SU-DHL-6 (cell line): ENCODE measurements at regions not wholly inside any gene's neighbourhood (a gene's known extent, or its start where the extent isn't known, plus 50 kb on each side); places are given as distances from the start of the nearest gene placed in this dataset.

Source experiments
- EZH2phosphoT487 ChIP-seq: fragments of 200-600 bp; sonication (generic), shearing (Covaris generic); conservative IDR thresholded peaks from 2 replicates; pipeline ENCODE4 v1.6.1; 2018; ENCODE audit warnings: mild to moderate bottlenecking, antibody characterized with exemption, low read length, moderate library complexity, mixed read lengths
- TF ChIP-seq, protein P1 (sequence below): fragments of 200-600 bp; sonication (generic); IDR thresholded peaks from one replicate; pipeline ENCODE4 v1.5.1; 2017; ENCODE audit warnings: antibody characterized with exemption, mild to moderate bottlenecking, low read length, moderate library complexity; ENCODE audit not compliant: insufficient read depth, poor library complexity, severe bottlenecking

DNA sequence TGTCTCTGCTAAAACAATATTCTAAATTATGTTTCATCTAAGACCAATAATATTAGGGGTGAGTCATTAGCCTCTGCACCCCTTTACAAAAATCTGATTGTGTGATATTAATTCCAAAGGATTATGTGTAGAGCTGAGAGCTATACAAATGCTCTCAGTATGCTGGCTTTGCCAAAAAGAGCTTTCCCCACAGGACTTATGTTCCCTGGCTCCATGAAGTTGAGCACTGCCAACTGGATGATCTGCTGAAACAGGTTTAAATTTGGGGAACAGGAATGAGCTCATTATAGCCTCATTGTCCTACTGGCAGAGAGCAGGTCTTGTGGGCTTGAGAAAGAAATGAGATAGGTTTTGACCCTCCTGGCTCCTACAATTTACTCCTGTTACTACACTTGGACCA, 347.8 kb upstream of the LMCD1 start:
- TF ChIP-seq, protein P1, sequence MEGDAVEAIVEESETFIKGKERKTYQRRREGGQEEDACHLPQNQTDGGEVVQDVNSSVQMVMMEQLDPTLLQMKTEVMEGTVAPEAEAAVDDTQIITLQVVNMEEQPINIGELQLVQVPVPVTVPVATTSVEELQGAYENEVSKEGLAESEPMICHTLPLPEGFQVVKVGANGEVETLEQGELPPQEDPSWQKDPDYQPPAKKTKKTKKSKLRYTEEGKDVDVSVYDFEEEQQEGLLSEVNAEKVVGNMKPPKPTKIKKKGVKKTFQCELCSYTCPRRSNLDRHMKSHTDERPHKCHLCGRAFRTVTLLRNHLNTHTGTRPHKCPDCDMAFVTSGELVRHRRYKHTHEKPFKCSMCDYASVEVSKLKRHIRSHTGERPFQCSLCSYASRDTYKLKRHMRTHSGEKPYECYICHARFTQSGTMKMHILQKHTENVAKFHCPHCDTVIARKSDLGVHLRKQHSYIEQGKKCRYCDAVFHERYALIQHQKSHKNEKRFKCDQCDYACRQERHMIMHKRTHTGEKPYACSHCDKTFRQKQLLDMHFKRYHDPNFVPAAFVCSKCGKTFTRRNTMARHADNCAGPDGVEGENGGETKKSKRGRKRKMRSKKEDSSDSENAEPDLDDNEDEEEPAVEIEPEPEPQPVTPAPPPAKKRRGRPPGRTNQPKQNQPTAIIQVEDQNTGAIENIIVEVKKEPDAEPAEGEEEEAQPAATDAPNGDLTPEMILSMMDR: no peak
- no peak for TF ChIP-seq EZH2phosphoT487
